ENCODE measurements at regions not wholly inside any gene's neighbourhood (a gene's known extent, or its start where the extent isn't known, plus 50 kb on each side); places are given as distances from the start of the nearest gene placed in this dataset.
"Not testable (repeated sequence)": the region's sequence is repeated elsewhere in the genome, so short reads cannot be mapped to it uniquely, and the experiment has no call there.

DNA sequence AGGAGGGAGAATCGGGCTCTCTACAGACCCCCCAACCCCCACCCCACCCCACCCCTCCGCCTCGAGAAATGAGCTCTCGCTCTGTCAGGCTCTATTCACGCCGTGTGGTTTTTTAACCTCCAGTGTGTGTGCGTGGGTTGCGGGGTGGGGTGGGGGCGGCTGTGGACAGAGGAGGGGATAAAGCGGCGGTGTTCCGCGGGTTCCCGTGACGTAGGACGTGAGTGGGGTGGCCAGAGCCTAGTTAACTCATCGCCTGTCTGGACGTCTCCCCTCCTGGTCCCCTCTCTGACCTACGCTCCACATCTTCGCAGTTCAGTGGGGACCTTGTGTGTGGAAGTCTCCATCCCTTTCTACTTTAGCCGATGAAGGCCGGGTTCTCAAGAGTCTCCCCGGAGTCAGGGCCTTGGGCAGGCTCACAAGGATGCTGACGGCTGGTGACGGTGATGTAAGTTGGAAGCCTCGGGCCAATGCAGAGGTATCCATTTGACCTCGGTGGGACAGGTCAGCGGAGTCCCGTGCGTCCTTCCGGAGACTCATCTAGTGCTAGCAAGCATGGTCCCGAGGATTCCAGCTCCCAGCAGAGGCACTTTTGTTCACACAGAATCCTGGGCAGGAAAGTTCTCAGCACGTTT lies 1507.1 kb upstream of the DEFB115 start:
- Histone ChIP-seq H3K36me3 (no peaks in the 10 kb centered on the region), H3K4me3 (no peak overlapping the region), H3K9me3 (no peaks in the 10 kb centered on the region), H3K4me1 (no peaks in the 10 kb centered on the region), H3K27ac (no peak overlapping the region), H3K27me3 (no peaks in the 10 kb centered on the region)
- peak; percentile 40 for DNase-seq
- intact Hi-C loops (cut with DNase I) = no loop called here
- ATAC-seq = no peak
- TF ChIP-seq, protein P1, sequence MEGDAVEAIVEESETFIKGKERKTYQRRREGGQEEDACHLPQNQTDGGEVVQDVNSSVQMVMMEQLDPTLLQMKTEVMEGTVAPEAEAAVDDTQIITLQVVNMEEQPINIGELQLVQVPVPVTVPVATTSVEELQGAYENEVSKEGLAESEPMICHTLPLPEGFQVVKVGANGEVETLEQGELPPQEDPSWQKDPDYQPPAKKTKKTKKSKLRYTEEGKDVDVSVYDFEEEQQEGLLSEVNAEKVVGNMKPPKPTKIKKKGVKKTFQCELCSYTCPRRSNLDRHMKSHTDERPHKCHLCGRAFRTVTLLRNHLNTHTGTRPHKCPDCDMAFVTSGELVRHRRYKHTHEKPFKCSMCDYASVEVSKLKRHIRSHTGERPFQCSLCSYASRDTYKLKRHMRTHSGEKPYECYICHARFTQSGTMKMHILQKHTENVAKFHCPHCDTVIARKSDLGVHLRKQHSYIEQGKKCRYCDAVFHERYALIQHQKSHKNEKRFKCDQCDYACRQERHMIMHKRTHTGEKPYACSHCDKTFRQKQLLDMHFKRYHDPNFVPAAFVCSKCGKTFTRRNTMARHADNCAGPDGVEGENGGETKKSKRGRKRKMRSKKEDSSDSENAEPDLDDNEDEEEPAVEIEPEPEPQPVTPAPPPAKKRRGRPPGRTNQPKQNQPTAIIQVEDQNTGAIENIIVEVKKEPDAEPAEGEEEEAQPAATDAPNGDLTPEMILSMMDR (IDR thresholded peaks at IDR 0.05) = no peak

DNA sequence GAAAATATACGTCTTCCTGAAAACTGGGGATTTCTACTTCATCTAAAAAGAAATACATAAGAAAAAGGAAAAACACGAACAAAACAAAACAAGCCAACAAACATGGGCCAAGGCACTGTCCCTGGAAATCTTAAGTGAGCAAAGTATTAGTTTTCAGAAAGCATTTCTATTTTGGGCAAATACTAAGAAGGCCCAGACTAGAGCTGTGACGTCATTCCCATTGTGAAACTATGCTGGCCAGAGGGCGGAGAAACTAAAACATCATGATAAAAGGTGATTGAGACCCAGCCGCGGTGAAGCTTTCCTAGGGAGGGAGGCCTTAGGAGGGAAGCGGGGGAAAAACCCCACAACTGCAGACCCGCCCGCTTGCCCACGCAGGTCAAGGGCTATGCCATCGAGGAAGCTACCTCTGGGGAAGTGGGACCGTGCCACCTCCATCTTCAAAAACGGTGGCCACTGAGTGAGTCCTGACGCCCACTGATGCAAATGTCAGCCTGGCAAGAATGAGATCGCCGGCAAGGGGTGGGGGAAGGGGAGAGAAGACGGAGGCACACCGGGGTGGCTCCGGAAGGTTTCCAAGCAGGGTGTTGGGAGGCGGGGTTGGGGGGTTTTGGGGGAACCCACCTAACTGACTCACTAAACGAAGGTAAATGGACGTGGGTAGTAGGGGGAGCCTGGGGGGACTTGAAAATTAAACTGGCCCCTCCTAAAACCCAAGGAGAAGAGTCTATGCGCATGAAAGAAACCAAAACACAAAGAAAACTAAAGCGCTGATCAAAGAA lies 1504.6 kb upstream of the DEFB115 start:
- H3K4me3 ChIP-seq; H3K4me1 ChIP-seq; H3K27ac ChIP-seq; intact Hi-C loops (cut with DNase I); H3K27me3 ChIP-seq; ATAC-seq; H3K9me3 ChIP-seq; H3K36me3 ChIP-seq; DNase-seq: not testable (repeated sequence)

- H3K27me3 ChIP-seq; H3K36me3 ChIP-seq; H3K27ac ChIP-seq; H3K4me3 ChIP-seq; intact Hi-C loops (cut with DNase I); H3K9me3 ChIP-seq; DNase-seq; H3K4me1 ChIP-seq; ATAC-seq: not testable (repeated sequence)
These were observed 1504.1 kb upstream of the DEFB115 start for GRCh38 chr20:29753426-29753746.

- H3K27me3 ChIP-seq; ATAC-seq; H3K9me3 ChIP-seq; H3K4me1 ChIP-seq; H3K4me3 ChIP-seq; DNase-seq; H3K36me3 ChIP-seq; intact Hi-C loops (cut with DNase I); H3K27ac ChIP-seq: not testable (repeated sequence)
These were observed 1503.6 kb upstream of the DEFB115 start for GRCh38 chr20:29753879-29754278.

DNA sequence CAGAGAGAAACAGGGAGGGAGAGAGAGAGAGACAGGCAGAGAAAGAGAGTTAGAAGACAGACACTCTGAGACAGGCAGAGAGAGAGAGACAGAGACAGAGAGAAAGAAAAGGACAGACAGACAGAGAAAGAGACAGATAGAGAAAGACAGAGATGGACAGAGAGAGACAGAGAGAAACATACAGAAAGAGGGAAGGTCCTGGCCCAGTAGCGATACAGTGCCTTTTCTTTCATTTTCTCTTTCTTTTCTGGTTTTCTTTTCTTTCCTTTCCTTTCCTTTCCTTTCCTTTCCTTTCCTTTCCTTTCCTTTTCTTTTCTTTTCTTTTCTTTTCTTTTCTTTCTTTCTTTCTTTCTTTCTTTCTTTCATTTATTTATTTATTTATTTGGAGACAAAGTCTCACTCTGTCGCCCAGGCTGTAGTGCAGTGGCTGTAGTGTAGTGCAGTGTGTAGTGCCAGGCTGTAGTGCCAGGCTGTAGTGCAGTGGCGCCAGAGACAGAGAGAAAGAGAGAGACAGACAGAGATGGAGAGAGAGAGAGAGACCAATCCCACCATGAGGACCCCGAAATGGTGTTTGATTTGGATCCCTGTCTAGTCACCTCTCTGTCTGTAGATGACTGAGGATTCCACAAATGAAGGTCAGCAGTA lies 1501.5 kb upstream of the DEFB115 start:
- H3K27ac ChIP-seq; ATAC-seq; DNase-seq; H3K36me3 ChIP-seq; intact Hi-C loops (cut with DNase I); H3K4me3 ChIP-seq; H3K4me1 ChIP-seq; H3K9me3 ChIP-seq; H3K27me3 ChIP-seq: not testable (repeated sequence)

- ATAC-seq = no peak
These were observed 1500.8 kb upstream of the DEFB115 start for GRCh38 chr20:29756664-29757063.

GRCh38 chr20:29761621-29762385 lies 1495.7 kb upstream of the DEFB115 start:
- DNase-seq; H3K4me3 ChIP-seq; H3K9me3 ChIP-seq; H3K36me3 ChIP-seq; H3K27me3 ChIP-seq; H3K4me1 ChIP-seq; H3K27ac ChIP-seq; intact Hi-C loops (cut with DNase I); ATAC-seq: not testable (repeated sequence)

More at GRCh38 chr20:29756664-29757063, 1500.8 kb upstream of the DEFB115 start:
- Histone ChIP-seq H3K4me1 (no peaks in the 10 kb centered on the region), H3K9me3 (no peaks in the 10 kb centered on the region), H3K27ac (no peak overlapping the region), H3K36me3 (no peaks in the 10 kb centered on the region), H3K4me3 (no peak overlapping the region), H3K27me3 (no peaks in the 10 kb centered on the region)
- TF ChIP-seq, protein P1 (IDR thresholded peaks at IDR 0.05) = no peak
- intact Hi-C loops (cut with DNase I) = no loop called here
- peak; percentile 39 for DNase-seq

- H3K4me1 ChIP-seq = no peaks in the 10 kb centered on the region
- intact Hi-C loops (cut with DNase I) = no loop called here
These were observed 1494.8 kb upstream of the DEFB115 start for GRCh38 chr20:29762620-29763019.

More at GRCh38 chr20:29762620-29763019, 1494.8 kb upstream of the DEFB115 start:
- TF ChIP-seq, protein P1 (IDR thresholded peaks at IDR 0.05) = no peak
- Histone ChIP-seq H3K36me3 (no peaks in the 10 kb centered on the region), H3K27me3 (no peaks in the 10 kb centered on the region), H3K9me3 (no peaks in the 10 kb centered on the region), H3K4me3 (no peak overlapping the region), H3K27ac (no peak overlapping the region)
- ATAC-seq (no peak), DNase-seq (no peak)

Measured in upper lobe of right lung (tissue), 1 donor.